Neural cell (in vitro differentiated cells): ENCODE measurements at regions not wholly inside any gene's neighbourhood (a gene's known extent, or its start where the extent isn't known, plus 50 kb on each side); places are given as distances from the start of the nearest gene placed in this dataset.

ENCODE experiments used
- H2AFZ ChIP-seq: fragments of 200-600, 300-800 bp; sonication (generic), shearing (Covaris generic); 2 replicates; pipeline ENCODE4 v1.6.0; 2014; ENCODE audit warnings: low read depth, mild to moderate bottlenecking, antibody characterized with exemption, low read length, moderate library complexity
- H3F3A ChIP-seq: fragments of 200-600 bp; shearing (Covaris generic); 2 replicates; pipeline ENCODE4 v1.6.1; 2016; ENCODE audit warnings: mild to moderate bottlenecking, moderate library complexity, mixed read lengths, antibody characterized with exemption, low read length; ENCODE audit not compliant: insufficient read depth, poor library complexity, severe bottlenecking
- H3K27ac ChIP-seq: fragments of 200-600, 300-800 bp; sonication (generic), shearing (Covaris generic); 2 replicates; pipeline ENCODE4 v1.5.1; 2014; ENCODE audit warnings: mild to moderate bottlenecking, low read length, moderate library complexity
- H3K27me3 ChIP-seq: fragments of 300-800, 200-600 bp; sonication (generic), shearing (Covaris generic); 2 replicates; pipeline ENCODE4 v1.6.0; 2014; ENCODE audit warnings: mild to moderate bottlenecking, low read depth, low read length, moderate library complexity; ENCODE audit not compliant: insufficient read depth
- H3K36me3 ChIP-seq: fragments of 300-800, 200-600 bp; sonication (generic), shearing (Covaris generic); 2 replicates; pipeline ENCODE4 v1.5.1; 2014; ENCODE audit warnings: mild to moderate bottlenecking, antibody characterized with exemption, low read length, moderate library complexity; ENCODE audit not compliant: insufficient read depth
- H3K4me2 ChIP-seq: fragments of 300-800, 200-600 bp; sonication (generic), shearing (Covaris generic); 2 replicates; pipeline ENCODE4 v1.6.0; 2014; ENCODE audit warnings: mild to moderate bottlenecking, low read length
- H3K4me3 ChIP-seq: fragments of 300-800, 200-600 bp; sonication (generic), shearing (Covaris generic); 2 replicates; pipeline ENCODE4 v1.5.1; 2014; ENCODE audit warnings: mild to moderate bottlenecking, low read length, moderate library complexity
- H3K79me2 ChIP-seq: fragments of 200-600 bp; shearing (Covaris generic); replicated peaks from 2 replicates; pipeline ENCODE4 v1.6.0; 2014; ENCODE audit warnings: mild to moderate bottlenecking, low read length, moderate library complexity; ENCODE audit not compliant: insufficient read depth
- H3K9ac ChIP-seq: fragments of 300-800, 200-600 bp; sonication (generic), shearing (Covaris generic); 2 replicates; pipeline ENCODE4 v1.6.1; 2016; ENCODE audit warnings: mild to moderate bottlenecking, low read length, mixed read lengths
- H3K9me2 ChIP-seq: fragments of 200-600 bp; shearing (Covaris generic); 2 replicates; pipeline ENCODE4 v1.6.1; 2016; ENCODE audit warnings: mild to moderate bottlenecking, low read length, mixed read lengths; ENCODE audit not compliant: insufficient read depth
- H3K9me3 ChIP-seq: fragments of 200-600, 300-800 bp; sonication (generic), shearing (Covaris generic); 2 replicates; pipeline ENCODE4 v1.6.1; 2016; ENCODE audit warnings: mild to moderate bottlenecking, mixed run types, low read length, moderate library complexity, mixed read lengths
- H4K20me1 ChIP-seq: fragments of 200-600 bp; shearing (Covaris generic); 2 replicates; pipeline ENCODE4 v1.6.1; 2016; ENCODE audit warnings: mild to moderate bottlenecking, mixed run types; ENCODE audit not compliant: insufficient read depth
- CTCF ChIP-seq: fragments of 450-650 bp; IDR thresholded peaks from 2 replicates; pipeline ENCODE4 v1.5.1; 2014; ENCODE audit warnings: antibody characterized with exemption, mild to moderate bottlenecking, moderate library complexity; ENCODE audit not compliant: poor library complexity, severe bottlenecking
- EP300 ChIP-seq: fragments of 450-650 bp; conservative IDR thresholded peaks from 2 replicates; pipeline ENCODE4 v1.6.1; 2014; ENCODE audit warnings: antibody characterized with exemption, mild to moderate bottlenecking, moderate library complexity; ENCODE audit not compliant: poor library complexity, severe bottlenecking
- EZH2 ChIP-seq: fragments of 200-600, 300-800 bp; shearing (Covaris generic), sonication (generic); IDR thresholded peaks from 2 replicates; pipeline ENCODE4 v1.6.1; 2014; ENCODE audit warnings: antibody characterized with exemption, low read length, borderline replicate concordance, mild to moderate bottlenecking; ENCODE audit not compliant: insufficient read depth, poor library complexity, severe bottlenecking
- MXI1 ChIP-seq: fragments of 450-650 bp; conservative IDR thresholded peaks from 2 replicates; pipeline ENCODE4 v1.6.1; 2014; ENCODE audit warnings: antibody characterized with exemption, mild to moderate bottlenecking; ENCODE audit not compliant: poor library complexity, severe bottlenecking
- POLR2AphosphoS5 ChIP-seq: IDR thresholded peaks from 2 replicates; pipeline ENCODE4 v1.6.1; 2012
- RAD21 ChIP-seq: fragments of 450-650 bp; conservative IDR thresholded peaks from 2 replicates; pipeline ENCODE4 v1.6.1; 2014; ENCODE audit warnings: antibody characterized with exemption, mild to moderate bottlenecking, moderate library complexity
- REST ChIP-seq: IDR thresholded peaks from 2 replicates; pipeline ENCODE4 v1.6.1; 2012; ENCODE audit warnings: borderline replicate concordance
- SMC3 ChIP-seq: fragments of 450-650 bp; conservative IDR thresholded peaks from 2 replicates; pipeline ENCODE4 v1.6.1; 2014; ENCODE audit warnings: antibody characterized with exemption, mild to moderate bottlenecking, moderate library complexity; ENCODE audit not compliant: poor library complexity
- TAF1 ChIP-seq: IDR thresholded peaks from 2 replicates; pipeline ENCODE4 v1.6.1; 2012; ENCODE audit warnings: low read depth

GRCh38 chr7:54398863-54399262 lies 143.3 kb upstream of the VSTM2A start:
- no peaks in the 10 kb centered on the region for H3K9me3 ChIP-seq
- peak; percentile 83 for TF ChIP-seq REST
- TF ChIP-seq CTCF, result no peak
- TF ChIP-seq EP300, result peak; percentile 98
- peak; percentile 14 for TF ChIP-seq SMC3
- peak; percentile 90 for TF ChIP-seq POLR2AphosphoS5
- TF ChIP-seq TAF1, result no peak
- peak; percentile 50 for TF ChIP-seq RAD21
- H3K79me2 ChIP-seq, result no peaks in the 10 kb centered on the region
- no peaks in the 10 kb centered on the region for H4K20me1 ChIP-seq
- H3K36me3 ChIP-seq, result no peaks in the 10 kb centered on the region
- peak overlapping the region; percentile 36 for H3K4me2 ChIP-seq
- H3K9me2 ChIP-seq, result no peaks in the 10 kb centered on the region
- H3K9ac ChIP-seq, result no peak overlapping the region
- peaks cover 7% of the 10 kb centered on the region for H3F3A ChIP-seq
- H3K4me3 ChIP-seq, result no peak overlapping the region
- peak overlapping the region; percentile 43 for H3K27ac ChIP-seq
- H3K27me3 ChIP-seq, result no peaks in the 10 kb centered on the region
- no peak overlapping the region for H2AFZ ChIP-seq

- H3K4me3 ChIP-seq, result no peak overlapping the region
- H4K20me1 ChIP-seq, result no peaks in the 10 kb centered on the region
- TF ChIP-seq EZH2, result no peak
- TF ChIP-seq RAD21, result no peak
- TF ChIP-seq SMC3, result no peak
- TF ChIP-seq POLR2AphosphoS5, result no peak
- no peak for TF ChIP-seq REST
- no peak for TF ChIP-seq EP300
- no peak for TF ChIP-seq TAF1
- TF ChIP-seq CTCF, result no peak
- no peak for TF ChIP-seq MXI1
- H3F3A ChIP-seq, result no peaks in the 10 kb centered on the region
- no peak overlapping the region for H3K9ac ChIP-seq
- peaks cover 6% of the 10 kb centered on the region for H3K9me3 ChIP-seq
- no peaks in the 10 kb centered on the region for H3K9me2 ChIP-seq
- no peak overlapping the region for H2AFZ ChIP-seq
- H3K36me3 ChIP-seq, result no peaks in the 10 kb centered on the region
- no peak overlapping the region for H3K27ac ChIP-seq
- H3K79me2 ChIP-seq, result no peaks in the 10 kb centered on the region
- no peak overlapping the region for H3K4me2 ChIP-seq
- no peaks in the 10 kb centered on the region for H3K27me3 ChIP-seq
Observed at GRCh38 chr7:54409917-54410316, 132.3 kb upstream of the VSTM2A start.
